Liver (tissue), 3 donors: ENCODE measurements at regions not wholly inside any gene's neighbourhood (a gene's known extent, or its start where the extent isn't known, plus 50 kb on each side); places are given as distances from the start of the nearest gene placed in this dataset.
"Not testable (repeated sequence)": the region's sequence is repeated elsewhere in the genome, so short reads cannot be mapped to it uniquely, and the experiment has no call there.

Experiments
- GABPA ChIP-seq, 2 donors: IDR thresholded peaks in 1 of 2; conservative IDR thresholded peaks in 1 of 2; 2 replicates each; pipeline ENCODE4 v1.6.1; 2016; ENCODE audit warnings: antibody characterized with exemption in 2 of 2, mild to moderate bottlenecking in 1 of 2, moderate library complexity in 1 of 2
- HNF4A ChIP-seq, 2 donors: conservative IDR thresholded peaks; 2 replicates each; pipeline ENCODE4 v1.6.1; 2016; ENCODE audit warnings: antibody characterized with exemption in 2 of 2, mild to moderate bottlenecking in 2 of 2
- JUND ChIP-seq, 2 donors: IDR thresholded peaks; 2 replicates each; pipeline ENCODE4 v1.6.1; 2016; ENCODE audit warnings: antibody characterized with exemption in 2 of 2
- MAX ChIP-seq: IDR thresholded peaks from 2 replicates; pipeline ENCODE4 v1.6.1; 2016; ENCODE audit warnings: antibody characterized with exemption
- RAD21 ChIP-seq, 2 donors: IDR thresholded peaks; 2 replicates each; pipeline ENCODE4 v1.6.1; 2016; ENCODE audit warnings: antibody characterized with exemption in 2 of 2, mild to moderate bottlenecking in 2 of 2
- TAF1 ChIP-seq: conservative IDR thresholded peaks from 2 replicates; pipeline ENCODE4 v1.6.1; 2016; ENCODE audit warnings: antibody characterized with exemption, mild to moderate bottlenecking
- TF ChIP-seq, protein P1 (sequence below): fragments of 150-350 bp; IDR thresholded peaks from 2 replicates; pipeline ENCODE4 v1.5.1; 2017; ENCODE audit warnings: improper control_type of control experiment, low read depth, low read length; ENCODE audit not compliant: missing input control
- donor health status: healthy.
- donor health status: healthy.

- TF ChIP-seq RAD21 (IDR thresholded peaks at IDR 0.05); GABPA (IDR thresholded peaks at IDR 0.05 in 1 of 2, conservative IDR thresholded peaks at IDR 0.05 in 1 of 2); HNF4A (conservative IDR thresholded peaks at IDR 0.05); MAX; JUND (IDR thresholded peaks at IDR 0.05); TAF1: not testable (repeated sequence)
- TF ChIP-seq, protein P1, sequence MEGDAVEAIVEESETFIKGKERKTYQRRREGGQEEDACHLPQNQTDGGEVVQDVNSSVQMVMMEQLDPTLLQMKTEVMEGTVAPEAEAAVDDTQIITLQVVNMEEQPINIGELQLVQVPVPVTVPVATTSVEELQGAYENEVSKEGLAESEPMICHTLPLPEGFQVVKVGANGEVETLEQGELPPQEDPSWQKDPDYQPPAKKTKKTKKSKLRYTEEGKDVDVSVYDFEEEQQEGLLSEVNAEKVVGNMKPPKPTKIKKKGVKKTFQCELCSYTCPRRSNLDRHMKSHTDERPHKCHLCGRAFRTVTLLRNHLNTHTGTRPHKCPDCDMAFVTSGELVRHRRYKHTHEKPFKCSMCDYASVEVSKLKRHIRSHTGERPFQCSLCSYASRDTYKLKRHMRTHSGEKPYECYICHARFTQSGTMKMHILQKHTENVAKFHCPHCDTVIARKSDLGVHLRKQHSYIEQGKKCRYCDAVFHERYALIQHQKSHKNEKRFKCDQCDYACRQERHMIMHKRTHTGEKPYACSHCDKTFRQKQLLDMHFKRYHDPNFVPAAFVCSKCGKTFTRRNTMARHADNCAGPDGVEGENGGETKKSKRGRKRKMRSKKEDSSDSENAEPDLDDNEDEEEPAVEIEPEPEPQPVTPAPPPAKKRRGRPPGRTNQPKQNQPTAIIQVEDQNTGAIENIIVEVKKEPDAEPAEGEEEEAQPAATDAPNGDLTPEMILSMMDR, result not testable (repeated sequence)
Observed at GRCh38 chrY:22915069-22915468, 69.0 kb upstream of the BPY2 start.
